Kidney (tissue), 13 donors: ENCODE measurements at regions not wholly inside any gene's neighbourhood (a gene's known extent, or its start where the extent isn't known, plus 50 kb on each side); places are given as distances from the start of the nearest gene placed in this dataset.

Experiments
- DNase-seq, 5 donors: peaks; one replicate each; pipeline ENCODE4 v3.0.0-alpha.2; 2013 to 2020
- FAIRE-seq: peaks from 2 replicates; lab custom pipeline; 2012; peaks lifted over from hg19 to GRCh38; lab: Jason Lieb, UNC
- H3K27ac ChIP-seq, 2 donors: one replicate each; pipeline ENCODE4 v1.7.0; 2013; ENCODE audit warnings: low read depth in 2 of 2, low read length in 2 of 2, inconsistent platforms in 1 of 2
- H3K27me3 ChIP-seq: one replicate; pipeline ENCODE4 v1.7.1; 2013; ENCODE audit warnings: low read length, inconsistent platforms; ENCODE audit not compliant: control insufficient read depth, insufficient read depth
- H3K36me3 ChIP-seq, 3 donors: one replicate each; pipeline versions ENCODE4 v1.7.0 to v1.7.1; 2013; ENCODE audit warnings: low read length in 3 of 3, control low read depth in 1 of 3, inconsistent platforms in 1 of 3; ENCODE audit not compliant: insufficient read depth in 3 of 3, control insufficient read depth in 2 of 3
- H3K4me1 ChIP-seq, 3 donors: one replicate each; pipeline versions ENCODE4 v1.7.0 to v1.7.1; 2013; ENCODE audit warnings: low read length in 3 of 3, inconsistent platforms in 1 of 3, low read depth in 1 of 3; ENCODE audit not compliant: control insufficient read depth in 2 of 3, insufficient read depth in 2 of 3
- H3K4me3 ChIP-seq, 3 donors: one replicate each; pipeline versions ENCODE4 v1.7.0 to v1.8.1; 2013; ENCODE audit warnings: low read length in 3 of 3, control low read depth in 1 of 3, inconsistent platforms in 1 of 3
- H3K9ac ChIP-seq, 3 donors: one replicate each; pipeline versions ENCODE4 v1.7.0 to v1.7.1; 2013; ENCODE audit warnings: low read length in 3 of 3, control low read depth in 1 of 3, inconsistent platforms in 1 of 3
- H3K9me3 ChIP-seq, 3 donors: one replicate each; pipeline versions ENCODE4 v1.7.0 to v1.7.1; 2013; ENCODE audit warnings: low read length in 3 of 3, control low read depth in 1 of 3, inconsistent platforms in 1 of 3; ENCODE audit not compliant: control insufficient read depth in 2 of 3, insufficient read depth in 1 of 3
- CTCF ChIP-seq: IDR thresholded peaks from 3 replicates; pipeline ENCODE4 v1.5.1; 2012; ENCODE audit warnings: mild to moderate bottlenecking, moderate library complexity, borderline replicate concordance; ENCODE audit not compliant: insufficient read depth; ENCODE audit errors: extremely low read depth
- intact Hi-C: fragments of 100-400 bp; cut with DNase I; formaldehyde crosslinking; loops from one replicate; pipeline ENCODE4 v1.11.1; 2022
- donor health status: control.
- donor health status: control.
- donor health status: control.
- donor health status: control.
- donor health status: control.
- donor health status: DM: yes; HTN: yes; CAD: no.
- donor health status: Normal renal cell carcinoma (clear cell type).

- no peak overlapping the region for H3K9ac ChIP-seq
- TF ChIP-seq CTCF: no peak
- H3K27ac ChIP-seq: no peak overlapping the region
- H3K4me3 ChIP-seq: no peak overlapping the region
- intact Hi-C loops: no loop called here
- no peaks in the 10 kb centered on the region for H3K9me3 ChIP-seq
- H3K27me3 ChIP-seq: no peaks in the 10 kb centered on the region
- no peaks in the 10 kb centered on the region for H3K36me3 ChIP-seq
- DNase-seq: no peak
- no peaks in the 10 kb centered on the region for H3K4me1 ChIP-seq
- no peak for FAIRE-seq
Measured at GRCh38 chr1:106047210-106047609, 1009.3 kb upstream of the PRMT6 start.

- DNase-seq: no peak
- H3K4me1 ChIP-seq: no peaks in the 10 kb centered on the region
- no peaks in the 10 kb centered on the region for H3K36me3 ChIP-seq
- H3K4me3 ChIP-seq: no peak overlapping the region
- H3K9ac ChIP-seq: no peak overlapping the region
- no peaks in the 10 kb centered on the region for H3K9me3 ChIP-seq
- intact Hi-C loops: no loop called here
- TF ChIP-seq CTCF: no peak
- FAIRE-seq: no peak
- no peaks in the 10 kb centered on the region for H3K27me3 ChIP-seq
- H3K27ac ChIP-seq: no peak overlapping the region
Measured at GRCh38 chr1:106049595-106049994, 1006.9 kb upstream of the PRMT6 start.

GRCh38 chr1:106055855-106056254 is 1000.6 kb upstream of the PRMT6 start:
- TF ChIP-seq CTCF: no peak
- FAIRE-seq (no peak), DNase-seq (no peak)
- Histone ChIP-seq H3K9me3 (no peaks in the 10 kb centered on the region), H3K9ac (no peak overlapping the region), H3K36me3 (no peaks in the 10 kb centered on the region), H3K4me3 (no peak overlapping the region), H3K27me3 (no peaks in the 10 kb centered on the region), H3K27ac (no peak overlapping the region), H3K4me1 (no peaks in the 10 kb centered on the region)
- intact Hi-C loops: no loop called here
